Skeletal muscle satellite cell (primary cell): ENCODE measurements at regions not wholly inside any gene's neighbourhood (a gene's known extent, or its start where the extent isn't known, plus 50 kb on each side); places are given as distances from the start of the nearest gene placed in this dataset.
"Not testable (repeated sequence)": the region's sequence is repeated elsewhere in the genome, so short reads cannot be mapped to it uniquely, and the experiment has no call there.

Source experiments
- H3K27me3 ChIP-seq: 2 replicates; pipeline ENCODE4 v1.7.0; 2013; ENCODE audit warnings: low read length; ENCODE audit not compliant: control insufficient read depth, insufficient read depth
- H3K36me3 ChIP-seq: 2 replicates; pipeline ENCODE4 v1.7.0; 2013; ENCODE audit warnings: mild to moderate bottlenecking, control low read depth, low read length; ENCODE audit not compliant: insufficient read depth
- H3K4me1 ChIP-seq: 2 replicates; pipeline ENCODE4 v1.7.0; 2013; ENCODE audit warnings: low read length; ENCODE audit not compliant: control insufficient read depth, insufficient read depth
- H3K4me2 ChIP-seq: 2 replicates; pipeline ENCODE4 v1.7.0; 2013; ENCODE audit warnings: mild to moderate bottlenecking, low read length
- H3K4me3 ChIP-seq: 2 replicates; pipeline ENCODE4 v1.7.0; 2013; ENCODE audit warnings: low read length
- H3K9ac ChIP-seq: 2 replicates; pipeline ENCODE4 v1.7.0; 2013; ENCODE audit warnings: mild to moderate bottlenecking, low read depth, low read length, moderate library complexity
- H3K9me3 ChIP-seq: replicated peaks from 2 replicates; pipeline ENCODE4 v1.7.0; 2013; ENCODE audit warnings: mild to moderate bottlenecking, control low read depth, low read length

GRCh38 chr4:66956426-66956825 lies 588.9 kb downstream of the CENPC start:
- no peak overlapping the region for H3K4me3 ChIP-seq
- H3K4me2 ChIP-seq = no peak overlapping the region
- H3K9ac ChIP-seq = no peak overlapping the region
- H3K36me3 ChIP-seq = no peaks in the 10 kb centered on the region
- no peaks in the 10 kb centered on the region for H3K4me1 ChIP-seq
- no peaks in the 10 kb centered on the region for H3K27me3 ChIP-seq
- H3K9me3 ChIP-seq = no peaks in the 10 kb centered on the region

- no peak overlapping the region for H3K9ac ChIP-seq
- H3K9me3 ChIP-seq = no peaks in the 10 kb centered on the region
- H3K4me1 ChIP-seq = no peaks in the 10 kb centered on the region
- H3K4me2 ChIP-seq = no peak overlapping the region
- H3K4me3 ChIP-seq = no peak overlapping the region
- H3K36me3 ChIP-seq = no peaks in the 10 kb centered on the region
- H3K27me3 ChIP-seq = no peaks in the 10 kb centered on the region
Measured at GRCh38 chr4:66955784-66956183, 589.5 kb downstream of the CENPC start.

GRCh38 chr4:66949419-66949818 lies 595.9 kb downstream of the CENPC start:
- Histone ChIP-seq H3K36me3 (no peaks in the 10 kb centered on the region), H3K27me3 (no peaks in the 10 kb centered on the region), H3K9me3 (peaks cover 5% of the 10 kb centered on the region), H3K9ac (no peak overlapping the region), H3K4me3 (no peak overlapping the region), H3K4me2 (no peak overlapping the region), H3K4me1 (no peaks in the 10 kb centered on the region)

DNA sequence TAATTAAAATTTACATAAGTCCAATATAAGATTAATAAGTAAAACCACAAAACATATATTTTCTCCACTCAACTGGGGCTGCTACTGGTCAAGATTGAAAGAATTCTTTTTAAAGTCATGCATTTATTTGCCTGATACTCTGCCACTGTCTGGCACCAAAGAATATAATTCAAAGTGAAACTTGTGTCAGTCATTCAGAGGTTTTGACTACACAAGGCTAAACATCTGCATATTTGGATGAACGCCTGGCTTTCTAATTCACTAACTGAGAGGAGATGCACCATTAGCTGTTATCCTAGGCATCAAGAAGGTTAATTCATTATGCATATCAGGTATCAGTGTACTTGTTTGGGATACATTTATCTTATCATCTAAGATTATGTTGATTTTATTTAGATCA lies 598.5 kb downstream of the CENPC start:
- Histone ChIP-seq H3K9me3 (peaks cover 6% of the 10 kb centered on the region), H3K4me2 (no peak overlapping the region), H3K27me3 (no peaks in the 10 kb centered on the region), H3K9ac (no peak overlapping the region), H3K4me3 (no peak overlapping the region), H3K36me3 (no peaks in the 10 kb centered on the region), H3K4me1 (no peaks in the 10 kb centered on the region)

DNA sequence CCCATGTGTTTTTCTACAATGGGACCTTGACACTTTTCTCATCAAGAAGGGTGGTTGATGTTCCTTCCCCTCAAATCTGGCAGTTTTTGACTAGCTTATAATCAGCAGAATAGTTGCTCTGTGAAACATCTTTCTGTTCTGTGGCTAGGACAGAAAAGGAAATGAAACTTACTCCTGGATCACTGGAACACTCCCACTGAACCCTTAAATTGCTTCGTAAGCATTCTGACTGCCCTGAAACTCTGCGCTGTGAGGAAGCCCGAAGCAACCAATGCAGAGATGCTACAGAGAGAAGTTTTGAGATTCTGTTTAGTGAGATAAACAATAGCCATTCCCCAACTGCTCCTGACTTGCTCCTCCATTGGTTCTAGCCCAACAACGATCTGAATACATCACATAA lies 602.2 kb downstream of the CENPC start:
- Histone ChIP-seq H3K4me1 (no peaks in the 10 kb centered on the region), H3K9ac (no peak overlapping the region), H3K9me3 (peaks cover 6% of the 10 kb centered on the region), H3K36me3 (no peaks in the 10 kb centered on the region), H3K27me3 (no peaks in the 10 kb centered on the region), H3K4me3 (no peak overlapping the region), H3K4me2 (no peak overlapping the region)

GRCh38 chr4:66931981-66932380 lies 613.3 kb downstream of the CENPC start:
- H3K9me3 ChIP-seq, H3K4me2 ChIP-seq, H3K4me1 ChIP-seq, H3K27me3 ChIP-seq, H3K9ac ChIP-seq, H3K4me3 ChIP-seq, H3K36me3 ChIP-seq: not testable (repeated sequence)

GRCh38 chr4:66930206-66930605 lies 615.1 kb downstream of the CENPC start:
- Histone ChIP-seq H3K4me2 (no peak overlapping the region), H3K27me3 (no peaks in the 10 kb centered on the region), H3K4me1 (no peaks in the 10 kb centered on the region), H3K36me3 (no peaks in the 10 kb centered on the region), H3K4me3 (no peak overlapping the region), H3K9me3 (no peaks in the 10 kb centered on the region), H3K9ac (no peak overlapping the region)

- Histone ChIP-seq H3K4me2 (no peak overlapping the region), H3K4me1 (no peaks in the 10 kb centered on the region), H3K4me3 (no peak overlapping the region), H3K36me3 (no peaks in the 10 kb centered on the region), H3K9ac (no peak overlapping the region), H3K27me3 (no peaks in the 10 kb centered on the region), H3K9me3 (no peaks in the 10 kb centered on the region)
Measured at GRCh38 chr4:66929748-66930147, 615.6 kb downstream of the CENPC start.

GRCh38 chr4:66928881-66929280 lies 616.4 kb downstream of the CENPC start:
- not testable (repeated sequence) for H3K4me2 ChIP-seq, H3K9me3 ChIP-seq, H3K4me3 ChIP-seq, H3K27me3 ChIP-seq, H3K36me3 ChIP-seq, H3K4me1 ChIP-seq, H3K9ac ChIP-seq

- Histone ChIP-seq H3K9ac (no peak overlapping the region), H3K27me3 (no peaks in the 10 kb centered on the region), H3K4me3 (no peak overlapping the region), H3K36me3 (no peaks in the 10 kb centered on the region), H3K4me1 (no peaks in the 10 kb centered on the region), H3K9me3 (no peaks in the 10 kb centered on the region), H3K4me2 (no peak overlapping the region)
Measured at GRCh38 chr4:66927937-66928336, 617.4 kb downstream of the CENPC start.

DNA sequence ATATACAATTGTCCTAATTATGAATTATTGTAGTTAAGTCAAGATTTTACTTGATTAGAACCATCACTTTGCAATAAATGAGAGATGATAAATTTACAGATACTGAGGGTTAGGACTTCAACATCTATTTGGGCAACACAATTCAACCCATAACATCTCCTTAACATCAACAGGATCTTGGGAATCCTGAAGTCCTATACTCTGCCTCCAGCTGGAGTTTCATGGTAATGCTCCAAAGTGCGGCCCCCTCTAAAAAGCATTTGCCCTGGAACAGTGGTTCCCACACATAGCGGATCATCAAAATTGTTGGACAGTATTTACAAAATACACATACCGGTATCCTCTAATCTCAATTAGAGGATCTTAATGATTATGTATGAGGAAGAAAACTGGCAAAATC lies 618.6 kb downstream of the CENPC start:
- no peaks in the 10 kb centered on the region for H3K27me3 ChIP-seq
- no peaks in the 10 kb centered on the region for H3K36me3 ChIP-seq
- no peak overlapping the region for H3K9ac ChIP-seq
- no peak overlapping the region for H3K4me2 ChIP-seq
- no peaks in the 10 kb centered on the region for H3K4me1 ChIP-seq
- H3K9me3 ChIP-seq = no peaks in the 10 kb centered on the region
- no peak overlapping the region for H3K4me3 ChIP-seq

GRCh38 chr4:66923081-66923865 lies 622.0 kb downstream of the CENPC start:
- Histone ChIP-seq H3K9ac (no peak overlapping the region), H3K27me3 (no peaks in the 10 kb centered on the region), H3K4me3 (no peak overlapping the region), H3K4me1 (no peaks in the 10 kb centered on the region), H3K9me3 (no peaks in the 10 kb centered on the region), H3K4me2 (no peak overlapping the region), H3K36me3 (no peaks in the 10 kb centered on the region)
